HG03565 (cell line): ENCODE measurements at regions not wholly inside any gene's neighbourhood (a gene's known extent, or its start where the extent isn't known, plus 50 kb on each side); places are given as distances from the start of the nearest gene placed in this dataset.
A peak's percentile ranks its signal among the peaks of the same experiment; 100 is the strongest.

ENCODE experiments used
- ATAC-seq: cut with Tn5 transposase; IDR thresholded peaks from one replicate; pipeline ENCODE4 v1.9.1; 2021; ENCODE audit warnings: mild to moderate bottlenecking, moderate library complexity; ENCODE audit not compliant: unreplicated experiment

DNA sequence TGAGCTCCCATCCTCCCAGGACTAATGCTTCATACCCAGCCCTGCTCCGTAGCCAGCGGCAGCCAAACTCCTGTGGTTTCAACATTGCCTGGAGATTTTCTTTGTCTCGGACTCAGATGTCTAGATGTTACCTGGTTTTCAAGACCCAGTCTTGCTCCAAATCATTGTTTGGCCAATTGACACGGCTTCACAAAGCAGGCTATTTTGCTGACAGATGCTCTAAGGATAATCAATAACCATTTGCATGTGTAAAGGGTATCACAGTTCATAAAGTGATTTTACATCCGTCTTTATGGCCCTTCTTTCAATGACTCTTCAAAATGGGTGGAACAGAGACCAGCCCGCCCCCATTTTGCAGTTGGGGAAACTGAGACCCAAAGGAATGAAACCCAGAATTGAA lies 153.4 kb downstream of the SALL1 start:
- no peak for ATAC-seq

DNA sequence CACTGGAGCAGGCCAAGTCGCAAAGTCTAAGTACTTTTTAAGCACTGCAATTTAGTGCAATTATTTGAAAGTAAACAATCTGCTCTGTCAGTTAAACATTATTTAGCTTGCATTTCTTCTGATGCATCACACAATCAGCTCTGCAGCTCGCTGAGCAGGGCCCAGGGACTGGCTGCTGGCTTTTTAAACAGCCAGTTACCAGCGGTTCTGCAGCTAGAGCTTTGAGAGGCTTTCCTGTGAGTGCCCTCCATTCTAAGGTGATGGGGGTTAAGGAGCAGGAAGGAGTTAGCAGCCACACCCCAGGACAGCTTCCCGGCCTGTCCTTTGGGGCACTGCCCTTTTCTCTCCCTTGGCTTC lies 154.3 kb downstream of the SALL1 start:
- no peak for ATAC-seq

DNA sequence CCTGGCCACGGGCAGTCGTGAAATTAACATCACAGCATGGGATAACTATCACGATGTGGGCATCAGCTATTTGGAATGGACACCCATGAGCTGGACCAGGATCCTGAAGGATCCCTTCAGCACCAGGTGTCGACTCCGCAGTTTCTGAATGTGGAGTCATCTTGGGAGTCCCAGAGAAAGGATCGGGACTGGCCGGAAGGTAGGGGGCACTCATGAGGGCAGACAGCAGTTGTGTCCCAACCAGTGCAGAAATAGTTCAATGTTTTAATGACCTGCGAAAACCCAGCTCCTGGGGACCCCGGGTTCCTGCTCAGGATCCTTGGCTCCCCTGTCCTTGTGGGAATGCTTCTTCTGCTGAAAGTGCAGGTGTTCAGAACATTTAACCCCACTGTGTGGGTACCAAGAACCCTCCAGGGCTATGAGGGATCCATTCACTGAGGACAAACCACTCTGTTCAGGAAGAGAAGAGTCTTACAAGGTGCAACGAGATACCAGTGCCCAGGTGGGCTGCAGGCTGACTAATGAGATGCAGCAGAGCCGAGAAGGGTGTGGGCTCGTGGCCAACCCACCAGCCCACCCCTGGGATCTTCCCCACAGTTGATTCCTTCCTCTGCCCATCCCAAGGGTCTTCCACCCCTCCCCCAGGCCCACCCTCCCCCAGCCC lies 154.8 kb downstream of the SALL1 start:
- no peak for ATAC-seq

DNA sequence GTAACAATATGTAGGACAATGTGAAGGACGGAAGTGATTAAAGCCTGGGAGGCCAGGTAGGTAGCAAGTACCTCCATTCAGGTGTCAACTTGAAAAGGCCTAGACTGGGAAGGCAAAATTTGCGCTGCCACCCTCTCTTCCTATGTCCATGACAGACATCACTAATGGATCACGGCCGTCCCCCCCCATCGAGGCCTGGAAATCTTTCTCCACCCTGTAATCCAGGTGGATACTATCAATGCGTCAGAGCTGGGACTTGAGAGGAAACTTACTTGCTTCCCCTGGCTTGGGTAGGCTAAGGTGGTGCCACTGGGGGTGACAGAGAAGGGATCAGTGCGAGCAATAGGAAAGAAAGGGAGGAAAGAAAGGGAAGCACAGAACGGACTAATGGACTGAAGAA lies 156.1 kb downstream of the SALL1 start:
- no peak for ATAC-seq

DNA sequence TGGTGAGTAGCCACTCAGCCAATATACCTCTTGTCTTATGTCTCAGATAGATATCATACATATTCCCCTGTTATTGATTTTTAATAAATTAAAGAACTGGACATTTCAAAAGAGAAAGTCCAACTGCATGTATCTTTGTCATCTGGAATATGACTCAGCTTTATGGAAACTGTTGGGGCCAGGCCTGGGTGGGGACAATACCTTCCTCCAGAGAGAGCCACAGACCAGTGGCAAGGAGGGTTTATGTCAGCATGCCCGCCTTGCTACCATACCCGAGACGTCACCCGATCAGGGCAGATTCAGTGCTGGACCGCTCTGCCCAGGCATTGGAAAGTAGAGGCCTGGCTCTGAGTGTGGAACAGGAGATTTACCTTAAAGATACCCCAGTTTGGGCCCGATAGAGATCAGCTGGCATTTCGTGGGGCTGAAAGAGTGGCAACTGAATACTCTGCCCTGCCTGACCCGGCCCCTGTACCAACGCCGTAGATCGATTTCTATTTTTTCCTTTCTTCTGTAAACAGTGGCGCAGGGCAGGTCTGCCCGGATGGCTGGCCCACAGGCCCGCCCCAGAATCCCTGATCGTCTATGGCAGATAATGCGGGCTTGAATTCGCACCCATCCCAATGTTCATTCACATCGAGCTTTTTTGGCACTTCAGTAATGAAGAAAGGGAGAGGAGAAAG lies 158.6 kb downstream of the SALL1 start:
- ATAC-seq = no peak

DNA sequence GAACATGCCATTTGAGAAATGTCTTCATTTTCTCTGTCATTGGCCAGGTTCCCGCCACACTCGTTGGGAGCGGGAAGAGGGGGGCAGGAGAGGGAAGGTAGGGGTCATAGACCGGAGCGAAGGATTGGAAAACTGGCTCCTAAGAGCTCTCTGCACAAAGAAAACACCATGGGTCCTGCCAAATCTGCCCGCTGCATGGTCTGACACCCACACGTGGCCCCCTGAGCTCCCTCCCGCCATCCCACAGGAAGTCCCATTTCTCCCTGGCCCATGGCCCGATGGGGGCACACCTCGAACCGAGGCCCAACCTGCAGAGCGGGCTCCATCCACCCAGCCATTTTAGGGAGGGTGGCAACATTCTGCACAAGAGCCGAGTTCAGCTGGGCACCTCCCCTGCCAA lies 159.6 kb downstream of the SALL1 start:
- ATAC-seq = no peak

DNA sequence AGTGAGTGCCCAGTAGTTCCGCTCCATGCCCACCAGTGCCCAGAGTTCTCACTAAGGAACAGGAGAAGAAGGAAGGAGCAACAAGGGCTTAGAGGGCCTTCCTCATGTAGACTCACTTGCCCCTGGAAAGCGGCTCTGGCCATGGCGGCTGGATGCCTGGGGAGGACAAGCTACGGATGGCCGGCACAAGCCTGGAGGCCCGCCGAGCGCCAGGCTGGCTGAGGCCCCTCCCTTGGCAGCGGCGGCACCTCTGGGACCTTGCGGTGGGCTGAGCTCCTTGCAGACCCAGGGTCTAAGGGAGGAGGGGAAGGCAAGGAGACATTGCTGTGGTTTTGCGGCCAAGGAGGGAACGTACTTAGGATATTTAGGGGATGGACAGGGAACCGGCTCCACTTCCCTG lies 160.1 kb downstream of the SALL1 start:
- ATAC-seq = no peak

DNA sequence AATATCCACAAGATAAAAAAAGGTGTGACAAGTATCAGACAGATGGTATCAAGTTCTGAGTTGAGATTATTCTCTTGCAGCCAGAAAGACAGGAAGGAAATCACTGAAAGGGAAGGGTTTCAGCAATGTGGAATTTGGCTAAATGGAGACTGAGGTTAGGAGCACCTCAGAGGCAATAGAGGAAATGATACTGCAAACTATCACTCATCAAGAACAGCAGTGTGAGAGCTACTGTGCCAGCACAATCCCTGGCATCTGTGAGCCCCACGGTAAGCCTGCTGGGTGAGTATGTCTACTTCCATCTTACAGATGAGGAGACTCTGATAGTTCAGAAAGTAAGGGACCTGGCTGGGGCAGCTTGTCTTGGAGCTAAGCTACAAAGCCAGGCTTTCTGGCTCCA lies 162.0 kb downstream of the SALL1 start:
- ATAC-seq = no peak

DNA sequence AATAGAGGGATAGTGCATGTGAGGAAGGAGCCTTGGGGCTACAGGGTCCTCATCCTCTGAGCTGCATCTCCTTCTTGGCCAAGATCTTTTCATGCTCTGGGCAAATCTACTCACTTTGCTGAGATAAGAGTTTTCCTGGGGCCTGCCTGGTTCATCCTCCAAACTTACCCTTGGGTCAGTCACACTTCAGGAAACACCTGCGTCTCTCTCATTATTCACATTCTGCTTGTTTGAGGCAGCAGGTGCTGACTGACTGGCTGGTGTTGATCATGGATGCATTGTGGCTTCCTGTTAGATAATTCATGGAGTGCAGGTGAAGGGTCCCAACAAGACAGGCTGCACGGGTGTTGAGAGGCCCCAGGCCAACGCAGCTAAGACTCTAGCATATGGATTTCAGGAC lies 162.6 kb downstream of the SALL1 start:
- no peak for ATAC-seq

DNA sequence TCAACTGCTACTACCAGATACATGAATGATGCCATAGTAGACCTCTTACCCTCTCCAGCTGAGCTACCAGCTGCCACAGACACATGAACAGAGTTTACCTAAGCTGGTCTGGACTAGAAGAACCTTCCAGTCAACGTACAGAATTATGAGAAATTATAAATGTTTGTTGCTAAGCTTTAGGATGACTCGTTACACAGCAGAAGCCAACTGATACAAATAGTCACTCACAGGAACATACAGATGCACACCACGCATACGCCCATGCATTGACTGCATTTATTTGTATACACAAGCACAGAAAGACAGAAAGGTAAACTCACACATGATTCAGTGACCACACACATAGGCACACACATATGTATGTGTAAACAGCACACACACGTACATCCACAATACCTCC lies 164.6 kb downstream of the SALL1 start:
- no peak for ATAC-seq

DNA sequence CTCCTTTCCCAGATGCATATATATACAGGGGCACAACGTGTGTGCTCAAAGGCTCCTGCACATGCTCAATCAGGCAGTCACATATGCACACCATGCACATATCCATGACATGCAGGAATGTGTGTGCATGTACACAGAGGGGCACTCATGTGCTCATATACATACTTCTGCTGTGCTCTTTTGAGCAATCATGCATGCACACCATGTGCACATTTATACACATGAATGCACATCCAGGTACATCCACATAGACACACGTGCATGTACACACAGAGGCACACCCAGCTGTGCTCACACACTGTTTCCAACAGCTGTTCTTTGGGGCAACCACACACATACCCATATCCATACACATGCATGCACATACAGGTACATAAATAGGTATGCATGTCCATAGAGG lies 165.3 kb downstream of the SALL1 start:
- ATAC-seq = no peak

DNA sequence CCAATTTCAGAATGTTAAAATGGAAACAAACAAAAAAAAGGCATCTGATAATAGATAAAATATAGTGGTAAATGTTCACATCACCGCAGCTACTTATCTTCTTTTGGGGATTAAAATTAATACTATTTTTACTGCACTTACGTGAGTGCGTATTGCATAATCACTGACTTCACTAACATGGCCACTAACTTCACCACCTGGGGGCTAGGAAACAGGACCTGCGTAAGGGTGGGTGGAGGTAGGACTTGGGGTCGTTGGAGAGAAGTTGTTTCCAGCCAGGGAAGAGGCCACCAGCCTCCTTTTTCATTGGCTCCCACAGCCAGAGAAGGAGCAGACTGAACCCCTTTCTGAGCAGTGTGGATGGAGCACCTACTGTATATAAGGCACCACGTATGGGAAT lies 166.4 kb downstream of the SALL1 start:
- no peak for ATAC-seq

DNA sequence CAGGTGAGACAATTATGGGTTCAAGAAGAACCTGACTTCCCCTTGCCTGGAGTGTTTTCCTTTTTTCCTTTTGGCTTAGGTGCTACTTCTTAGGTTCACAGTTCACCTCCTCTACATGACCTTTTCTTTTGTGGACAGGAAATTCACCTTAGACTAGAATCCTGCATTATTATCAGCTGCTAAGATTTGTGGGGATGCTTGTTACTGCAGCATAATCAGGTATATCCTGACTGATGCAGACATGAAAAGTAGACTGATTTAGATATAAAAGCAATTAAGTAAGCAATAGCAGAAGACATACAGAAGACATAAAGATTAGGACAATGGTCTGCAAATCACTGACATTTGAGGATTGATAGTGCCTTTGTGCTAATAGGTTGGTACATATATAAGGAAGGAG lies 168.3 kb downstream of the SALL1 start:
- ATAC-seq = no peak

DNA sequence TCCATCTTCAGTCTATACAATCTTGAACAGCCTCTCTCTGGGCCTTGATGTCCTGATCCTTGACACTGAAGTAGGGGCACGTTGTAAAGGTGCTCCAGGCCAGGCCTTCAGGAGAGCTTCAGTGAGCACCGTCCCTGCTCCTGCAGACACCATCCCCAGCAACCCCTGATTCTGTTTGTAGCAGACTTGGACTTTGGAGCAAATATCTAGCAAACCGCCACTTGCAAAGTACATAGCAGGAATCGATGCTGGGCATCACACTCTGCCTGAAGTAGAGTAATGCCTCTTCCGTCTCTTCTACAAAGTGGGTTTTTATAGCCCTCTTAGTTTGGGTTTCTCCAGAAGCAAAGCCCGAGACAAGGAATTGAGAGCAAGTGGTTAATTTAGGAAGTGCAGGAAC lies 169.1 kb downstream of the SALL1 start:
- no peak for ATAC-seq

DNA sequence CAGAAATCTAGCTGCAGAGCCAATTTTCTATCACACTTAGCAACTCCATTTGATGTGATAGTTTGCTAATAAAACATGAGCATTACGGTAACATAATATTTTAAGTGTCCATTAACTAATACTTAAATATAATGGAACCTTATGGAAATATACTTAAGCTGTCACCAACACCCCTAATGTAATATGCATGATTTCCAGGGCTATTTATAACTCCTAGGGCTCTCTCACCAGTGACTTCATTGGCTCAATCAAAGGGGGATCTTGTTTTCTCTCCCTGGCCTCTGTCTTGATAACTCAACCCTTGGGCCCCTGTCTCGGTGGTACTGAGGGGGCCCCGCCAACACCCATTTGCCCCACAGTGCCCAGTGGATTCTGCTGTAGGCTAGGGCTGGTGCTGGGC lies 170.4 kb downstream of the SALL1 start:
- ATAC-seq = no peak

DNA sequence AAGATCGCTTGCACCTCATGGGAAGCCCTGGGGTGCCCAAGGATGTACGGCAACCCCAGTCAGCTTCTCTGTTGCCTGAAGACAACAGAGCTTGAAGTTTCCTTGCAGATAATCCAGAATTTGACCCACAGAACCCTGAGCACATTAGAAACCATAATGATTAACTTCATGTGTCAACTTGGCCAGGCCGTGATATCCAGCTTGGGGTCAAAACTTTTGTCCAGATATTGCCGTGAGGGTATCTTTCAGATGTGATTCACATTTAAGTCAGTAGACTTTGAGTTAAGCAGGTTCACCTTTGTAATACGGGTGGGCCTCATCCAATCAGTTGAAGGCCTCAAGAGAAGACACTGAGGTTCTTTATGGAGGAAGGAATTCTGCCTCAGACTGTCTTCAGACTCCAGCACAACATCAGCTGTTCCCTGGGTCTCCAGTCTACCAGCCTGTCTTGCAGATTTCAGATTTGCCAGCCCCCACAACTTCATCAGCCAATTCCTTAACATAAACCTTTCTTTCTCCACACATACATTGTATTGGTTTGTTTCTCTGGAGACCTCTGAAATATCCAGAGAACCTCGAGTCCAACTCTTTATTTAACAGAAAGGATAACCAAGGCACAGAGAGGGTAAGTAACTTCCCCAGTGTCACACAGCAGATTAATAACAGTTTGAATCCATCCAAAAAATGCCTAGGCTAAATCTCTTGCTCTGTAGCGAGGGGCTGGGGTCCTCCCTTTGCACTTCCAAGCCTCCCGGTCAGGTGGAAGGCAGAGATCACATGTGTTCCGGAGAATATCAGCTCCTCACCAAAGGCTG lies 171.1 kb downstream of the SALL1 start:
- no peak for ATAC-seq

DNA sequence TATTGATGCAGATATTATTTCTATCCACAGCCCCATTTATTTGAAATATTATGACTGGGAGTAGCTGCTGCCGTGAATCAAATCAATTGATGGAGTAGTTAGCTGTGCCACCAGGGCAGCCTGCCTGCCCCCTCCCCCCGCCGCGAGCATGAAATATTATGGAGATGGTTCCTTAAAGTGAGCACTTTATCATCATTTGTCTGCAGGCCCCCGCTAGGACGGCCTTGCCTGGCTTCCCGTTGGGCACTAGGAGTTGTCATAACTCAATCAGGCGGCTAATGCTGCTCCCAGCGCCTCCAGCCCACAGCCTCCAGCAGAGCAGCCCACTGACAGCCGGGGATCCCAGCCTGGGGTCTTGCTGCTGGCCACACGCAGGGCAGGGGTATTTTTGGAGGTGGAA lies 173.9 kb downstream of the SALL1 start:
- no peak for ATAC-seq

DNA sequence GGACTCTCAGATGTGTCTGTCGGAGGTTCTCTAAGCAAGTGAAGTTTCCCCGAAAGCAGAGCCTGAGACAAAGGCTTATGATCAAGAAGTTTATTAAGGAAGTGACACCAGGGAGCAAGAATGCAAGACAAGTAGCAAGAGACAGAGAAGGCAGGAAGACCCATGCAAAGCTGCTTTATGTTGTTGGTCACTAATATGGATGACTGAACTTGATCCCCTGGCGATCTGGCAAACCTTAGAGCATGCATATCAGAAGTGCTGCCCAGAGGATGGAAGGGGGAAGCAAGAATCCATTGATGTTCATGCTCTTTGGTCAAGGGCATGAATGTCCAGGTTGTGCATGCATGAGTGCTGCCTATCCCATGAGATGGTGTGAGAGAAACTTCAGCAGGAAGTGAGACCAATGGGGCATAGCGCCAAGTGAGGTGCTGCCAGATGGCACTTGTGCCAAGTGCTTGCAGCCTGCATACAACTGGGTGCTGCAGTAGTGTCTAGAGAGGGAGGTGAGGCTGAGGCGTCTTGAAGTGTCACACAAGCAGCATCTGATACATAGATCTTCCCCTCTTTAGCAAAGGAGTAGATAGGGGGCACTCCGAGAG lies 176.5 kb downstream of the SALL1 start:
- ATAC-seq = no peak

DNA sequence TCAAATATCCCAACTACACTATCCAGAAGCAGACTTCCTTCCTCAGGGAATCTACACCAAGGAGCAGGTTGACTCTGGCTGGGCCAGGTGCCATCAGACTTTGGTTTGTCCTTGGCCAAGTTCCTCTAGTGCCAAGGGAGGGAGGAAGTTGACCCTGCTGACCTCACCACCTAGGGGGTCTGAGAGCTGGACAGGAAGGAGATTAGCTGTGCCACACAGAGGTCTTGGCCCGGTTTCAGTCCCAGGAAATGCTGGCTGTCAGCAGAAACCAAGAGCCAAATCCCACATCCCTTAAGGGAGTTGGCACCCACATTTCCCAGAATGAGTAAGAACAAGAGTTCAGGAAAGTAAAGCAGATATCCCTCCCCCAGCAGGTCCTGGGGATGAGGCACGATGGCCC lies 178.2 kb downstream of the SALL1 start:
- ATAC-seq = no peak

DNA sequence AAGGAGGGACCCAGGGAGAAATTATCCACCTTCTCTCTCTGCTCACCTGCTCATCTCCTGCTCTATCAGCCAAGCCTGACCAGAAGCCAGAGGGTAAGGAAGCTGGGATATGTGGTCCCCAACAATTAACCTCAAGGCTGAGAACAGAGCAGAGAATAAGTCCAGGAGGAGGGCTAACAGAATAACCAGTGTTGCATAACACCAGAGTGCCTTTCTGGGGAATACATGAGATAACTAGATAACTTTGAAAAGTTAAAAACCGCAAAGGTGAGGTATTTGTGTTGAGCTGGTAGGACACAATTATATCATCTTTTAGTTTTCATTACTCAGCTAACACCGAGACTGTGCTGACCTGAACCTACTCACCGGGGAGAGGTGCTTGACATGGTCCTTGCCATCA lies 180.8 kb downstream of the SALL1 start:
- no peak for ATAC-seq

DNA sequence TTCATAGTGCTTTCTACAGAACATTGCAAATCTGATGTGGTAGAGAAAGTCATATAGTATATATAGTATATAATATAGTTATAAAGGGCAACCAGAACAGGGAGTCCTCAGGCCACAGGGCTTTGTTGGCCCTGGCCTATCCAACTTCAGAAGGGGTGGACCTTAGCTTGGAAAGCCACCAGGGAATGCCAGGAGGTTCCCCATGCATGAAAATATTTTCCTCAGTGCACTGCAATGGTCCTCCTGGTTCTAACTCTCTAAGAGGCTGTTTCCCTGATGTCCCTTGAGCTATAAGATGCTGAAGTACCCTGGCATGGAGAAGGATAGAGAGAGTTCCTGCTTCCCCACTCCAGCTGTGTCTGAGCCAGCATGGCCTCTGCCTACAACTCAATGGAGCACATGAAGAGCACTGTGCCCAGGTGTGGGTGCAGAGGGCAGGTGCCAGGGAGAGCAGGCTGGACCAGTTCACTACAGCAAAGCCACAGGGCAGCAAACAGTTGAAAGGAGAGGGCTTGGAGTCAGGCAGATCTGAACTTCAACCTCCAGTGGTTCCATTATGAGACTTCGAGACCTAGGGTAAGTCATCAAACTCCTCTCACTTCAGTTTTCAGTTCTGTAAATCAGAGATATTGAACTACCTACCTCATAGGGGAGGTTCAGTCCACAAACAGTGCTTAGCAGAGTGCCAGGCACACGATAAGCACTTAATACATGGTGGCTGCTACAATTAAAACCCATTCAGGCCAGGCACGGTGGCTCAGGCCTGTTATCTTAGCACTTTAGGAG lies 183.1 kb downstream of the SALL1 start:
- ATAC-seq = peak; percentile 77
